Calu3 (cell line): ENCODE measurements at regions not wholly inside any gene's neighbourhood (a gene's known extent, or its start where the extent isn't known, plus 50 kb on each side); places are given as distances from the start of the nearest gene placed in this dataset.
"Not testable (repeated sequence)": the region's sequence is repeated elsewhere in the genome, so short reads cannot be mapped to it uniquely, and the experiment has no call there.

Source experiments
- BruUV-seq: library from RNA; stranded (reverse); fragments of 400-500 nt; replicated peaks from 2 replicates; lab custom pipeline; 2021; lab: Mats Ljungman, UMichigan
- CTCF ChIA-PET: fragments of 300-600 bp; sonication (Branson Sonifier 250); formaldehyde crosslinking; loops from one replicate; lab custom pipeline; 2022; ENCODE audit warnings: antibody characterized with exemption; lab: Charles Lee
- DNase-seq: peaks from one replicate; pipeline ENCODE4 v3.0.0; 2022
- H3K27ac Mint-ChIP-seq: one replicate; pipeline ENCODE4 v1.8.0; 2022; ENCODE audit warnings: mixed read lengths; ENCODE audit not compliant: unreplicated experiment
- H3K27me3 Mint-ChIP-seq: one replicate; pipeline ENCODE4 v1.8.0; 2022; ENCODE audit warnings: mixed read lengths; ENCODE audit not compliant: unreplicated experiment
- H3K36me3 Mint-ChIP-seq: one replicate; pipeline ENCODE4 v1.8.0; 2022; ENCODE audit warnings: mild to moderate bottlenecking, moderate library complexity, mixed read lengths; ENCODE audit not compliant: insufficient read depth, unreplicated experiment
- H3K4me1 Mint-ChIP-seq: one replicate; pipeline ENCODE4 v1.8.0; 2022; ENCODE audit warnings: mild to moderate bottlenecking, low read depth, mixed read lengths; ENCODE audit not compliant: unreplicated experiment
- H3K4me3 Mint-ChIP-seq: one replicate; pipeline ENCODE4 v1.8.0; 2022; ENCODE audit warnings: mild to moderate bottlenecking, low read depth, moderate library complexity, mixed read lengths; ENCODE audit not compliant: unreplicated experiment
- H3K9me3 Mint-ChIP-seq: one replicate; pipeline ENCODE4 v1.8.0; 2022; ENCODE audit warnings: low read depth, mixed read lengths; ENCODE audit not compliant: unreplicated experiment
- CTCF ChIP-seq: fragments of 200-600 bp; IDR thresholded peaks from one replicate; pipeline ENCODE4 v1.8.0; 2022; ENCODE audit warnings: antibody characterized with exemption; ENCODE audit not compliant: unreplicated experiment
- intact Hi-C: fragments of 100-400 bp; cut with micrococcal nuclease; formaldehyde crosslinking; loops from one replicate; pipeline ENCODE4 v1.10.0; 2022; ENCODE audit not compliant: unreplicated experiment

DNA sequence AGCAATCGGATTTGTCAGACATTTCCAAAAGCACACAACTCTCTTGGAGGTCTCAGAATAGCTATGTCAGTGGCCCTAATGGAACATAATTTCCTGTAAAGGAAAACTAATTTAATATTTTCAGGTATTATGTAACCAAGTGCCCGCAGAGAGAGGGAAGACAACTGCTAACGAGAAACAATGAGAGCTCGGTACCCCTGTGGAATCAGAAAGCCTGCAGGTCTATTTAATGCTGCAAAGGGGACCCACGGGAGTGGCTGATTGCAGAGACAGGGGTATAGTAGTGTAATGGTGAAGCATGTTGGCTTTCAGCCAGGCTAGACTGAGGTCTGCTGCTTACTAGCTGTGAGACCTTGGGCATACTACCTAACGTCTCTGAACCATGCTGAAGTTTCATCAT, 508.1 kb upstream of the BRINP1 start:
- no peaks in the 10 kb centered on the region for H3K36me3 Mint-ChIP-seq
- CTCF ChIA-PET, result no interaction called here
- no peak for TF ChIP-seq CTCF
- DNase-seq, result no peak
- no peak overlapping the region for H3K4me3 Mint-ChIP-seq
- H3K27ac Mint-ChIP-seq, result no peak overlapping the region
- H3K9me3 Mint-ChIP-seq, result peaks cover 9% of the 10 kb centered on the region
- intact Hi-C loops, result no loop called here
- H3K27me3 Mint-ChIP-seq, result no peaks in the 10 kb centered on the region
- no peaks in the 10 kb centered on the region for H3K4me1 Mint-ChIP-seq
- BruUV-seq, result no TSS peak

GRCh38 chr9:119873877-119874276, 504.6 kb upstream of the BRINP1 start:
- no peaks in the 10 kb centered on the region for H3K27me3 Mint-ChIP-seq
- BruUV-seq, result no TSS peak
- no peak overlapping the region for H3K27ac Mint-ChIP-seq
- CTCF ChIA-PET, result no interaction called here
- DNase-seq, result no peak
- no peak overlapping the region for H3K4me3 Mint-ChIP-seq
- intact Hi-C loops, result no loop called here
- H3K36me3 Mint-ChIP-seq, result no peaks in the 10 kb centered on the region
- H3K4me1 Mint-ChIP-seq, result no peaks in the 10 kb centered on the region
- H3K9me3 Mint-ChIP-seq, result peaks cover 9% of the 10 kb centered on the region
- TF ChIP-seq CTCF, result no peak

DNA sequence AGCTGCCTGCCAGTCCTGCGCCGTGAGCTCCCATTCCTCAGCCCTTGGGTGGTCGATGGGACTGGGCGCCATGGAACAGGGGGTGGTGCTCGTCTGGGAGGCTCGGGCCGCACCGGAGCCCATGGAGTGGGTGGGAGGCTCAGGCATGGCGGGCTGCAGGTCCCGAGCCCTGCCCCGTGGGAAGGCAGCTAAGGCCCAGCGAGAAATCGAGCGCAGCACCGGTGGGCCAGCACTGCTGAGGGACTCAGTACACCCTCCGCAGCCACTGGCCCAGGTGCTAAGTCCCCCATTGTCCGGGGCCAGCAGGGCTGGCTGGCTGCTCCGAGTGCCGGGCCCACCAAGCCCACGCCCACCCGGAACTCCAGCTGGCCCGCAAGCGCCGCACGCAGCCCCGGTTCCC, 501.0 kb upstream of the BRINP1 start:
- H3K4me3 Mint-ChIP-seq, BruUV-seq, H3K27me3 Mint-ChIP-seq, H3K27ac Mint-ChIP-seq, H3K4me1 Mint-ChIP-seq, intact Hi-C loops, CTCF ChIA-PET, DNase-seq, H3K9me3 Mint-ChIP-seq, H3K36me3 Mint-ChIP-seq: not testable (repeated sequence)

GRCh38 chr9:119868694-119869093, 499.5 kb upstream of the BRINP1 start:
- Mint-ChIP-seq H3K9me3 (peaks cover 8% of the 10 kb centered on the region), H3K4me3 (no peak overlapping the region), H3K27me3 (no peaks in the 10 kb centered on the region), H3K4me1 (no peaks in the 10 kb centered on the region), H3K27ac (no peak overlapping the region), H3K36me3 (no peaks in the 10 kb centered on the region)
- TF ChIP-seq CTCF, result no peak
- BruUV-seq, result no TSS peak
- DNase-seq, result no peak
- CTCF ChIA-PET, result no interaction called here
- intact Hi-C loops, result no loop called here

GRCh38 chr9:119861842-119862241, 492.6 kb upstream of the BRINP1 start:
- Mint-ChIP-seq H3K4me1 (no peaks in the 10 kb centered on the region), H3K4me3 (no peak overlapping the region), H3K36me3 (no peaks in the 10 kb centered on the region), H3K9me3 (peaks cover 7% of the 10 kb centered on the region), H3K27me3 (no peaks in the 10 kb centered on the region), H3K27ac (no peak overlapping the region)
- intact Hi-C loops, result no loop called here
- no TSS peak for BruUV-seq
- no peak for TF ChIP-seq CTCF
- DNase-seq, result no peak
- CTCF ChIA-PET, result no interaction called here
